HepG2 (cell line): ENCODE measurements at regions not wholly inside any gene's neighbourhood (a gene's known extent, or its start where the extent isn't known, plus 50 kb on each side); places are given as distances from the start of the nearest gene placed in this dataset.

Experiments used
- ATAC-seq: fragments of 200-7000 bp; cut with Tn5 transposase; 3 replicates; pipeline ENCODE4 v1.9.1; 2020; ENCODE audit warnings: mild to moderate bottlenecking, moderate library complexity
- BruUV-seq: library from RNA; stranded (reverse); fragments of 400-500 nt; replicated peaks from 2 replicates; lab custom pipeline; 2021; lab: Mats Ljungman, UMichigan
- CTCF ChIA-PET: fragments of 300-600 bp; formaldehyde crosslinking; extraction: SDS; loops from one replicate; lab custom pipeline; 2021; ENCODE audit warnings: low total read pairs, inconsistent platforms, low intra/inter-chr PET ratio; lab: Yijun Ruan, JAX
- POLR2A ChIA-PET: fragments of 350-600 bp; sonication (Branson Sonifier 250); formaldehyde crosslinking; loops from one replicate; lab custom pipeline; 2020; ENCODE audit warnings: antibody characterized with exemption, inconsistent platforms; lab: Yijun Ruan, JAX
- DNase-seq: peaks from one replicate; pipeline ENCODE4 v3.0.0-alpha.2; 2015; ENCODE audit warnings: low spot score
- FAIRE-seq: peaks from 3 replicates; lab custom pipeline; 2011; peaks lifted over from hg19 to GRCh38; lab: Jason Lieb, UNC
- H2AFZ ChIP-seq: one replicate; pipeline ENCODE4 v1.6.1; 2011; ENCODE audit warnings: low read length, inconsistent platforms
- H3K27ac ChIP-seq: fragments of 300-600 bp; 3 replicates; pipeline ENCODE4 v1.8.0; 2011; ENCODE audit warnings: mixed run types, mild to moderate bottlenecking, mixed read lengths, low read length, inconsistent platforms; ENCODE audit not compliant: insufficient read depth; ENCODE audit errors: extremely low read length
- H3K27me3 ChIP-seq, 2 experiments: fragments of 200-600 bp in 1 of 2; 2 replicates in 1 of 2; 3 replicates in 1 of 2; pipeline versions ENCODE4 v1.6.0 to v1.8.0; 2011; ENCODE audit warnings: low read length in 2 of 2, mild to moderate bottlenecking in 2 of 2, moderate library complexity in 2 of 2, inconsistent platforms in 1 of 2; ENCODE audit not compliant: insufficient read depth in 2 of 2, control insufficient read depth in 1 of 2
- H3K36me3 ChIP-seq, 2 experiments: fragments of 200-600 bp in 1 of 2; replicated peaks in 1 of 2; 2 replicates in 1 of 2; 3 replicates in 1 of 2; pipeline versions ENCODE4 v1.5.1 to v1.8.0; 2011; ENCODE audit warnings: low read length in 2 of 2, inconsistent platforms in 1 of 2; ENCODE audit not compliant: insufficient read depth in 2 of 2, control insufficient read depth in 1 of 2
- H3K4me1 ChIP-seq: 2 replicates; pipeline ENCODE4 v1.5.1; 2012; ENCODE audit warnings: low read length, inconsistent platforms; ENCODE audit not compliant: insufficient read depth
- H3K4me2 ChIP-seq: 2 replicates; pipeline ENCODE4 v1.6.0; 2011; ENCODE audit warnings: low read depth, low read length, inconsistent platforms
- H3K4me3 ChIP-seq, 3 experiments: fragments of 200-600 bp in 1 of 3; sonication (generic), shearing (Covaris generic) in 1 of 3; replicated peaks in 1 of 3; 2 replicates each; pipeline ENCODE4 v1.5.1; 2011 to 2016; ENCODE audit warnings: low read length in 3 of 3, inconsistent platforms in 2 of 3, low read depth in 2 of 3, mild to moderate bottlenecking in 2 of 3, control low read depth in 1 of 3, mixed read lengths in 1 of 3; ENCODE audit not compliant: insufficient read depth in 1 of 3
- H3K79me2 ChIP-seq: one replicate; pipeline ENCODE4 v1.6.1; 2011; ENCODE audit warnings: low read length, inconsistent platforms; ENCODE audit not compliant: insufficient read depth
- H3K9ac ChIP-seq: 2 replicates; pipeline ENCODE4 v1.6.0; 2011; ENCODE audit warnings: mild to moderate bottlenecking, low read depth, low read length, inconsistent platforms; ENCODE audit not compliant: insufficient read depth
- H3K9me3 ChIP-seq: 2 replicates; pipeline ENCODE4 v1.5.1; 2012; ENCODE audit warnings: mild to moderate bottlenecking, low read length
- H4K20me1 ChIP-seq: 2 replicates; pipeline ENCODE4 v1.6.0; 2011; ENCODE audit warnings: inconsistent platforms, mild to moderate bottlenecking, low read length, moderate library complexity; ENCODE audit not compliant: insufficient read depth
- CEBPZ ChIP-seq: IDR thresholded peaks from 2 replicates; pipeline ENCODE4 v1.6.1; 2012; ENCODE audit warnings: low read length, improper control_type of control experiment
- DNMT1 ChIP-seq: sonication (generic); formaldehyde crosslinking; IDR thresholded peaks from 2 replicates; pipeline ENCODE4 v1.5.1; 2020; ENCODE audit warnings: mild to moderate bottlenecking, missing genetic modification reagents
- FOXK2 ChIP-seq: fragments of 450-650 bp; IDR thresholded peaks from 2 replicates; pipeline ENCODE4 v1.6.1; 2016
- GRHL1 ChIP-seq: sonication (generic); formaldehyde crosslinking; conservative IDR thresholded peaks from 2 replicates; pipeline ENCODE4 v1.8.0; 2022; ENCODE audit warnings: missing genetic modification reagents
- GTF3A ChIP-seq: sonication (generic); formaldehyde crosslinking; conservative IDR thresholded peaks from 2 replicates; pipeline ENCODE4 v1.4.0; 2020; ENCODE audit warnings: mild to moderate bottlenecking, missing genetic modification reagents
- HES4 ChIP-seq: sonication (generic); formaldehyde crosslinking; IDR thresholded peaks from 2 replicates; pipeline ENCODE4 v1.9.0; 2021; ENCODE audit warnings: mild to moderate bottlenecking, missing genetic modification reagents, borderline replicate concordance
- HMG20B ChIP-seq: conservative IDR thresholded peaks from 2 replicates; pipeline ENCODE4 v1.6.1; 2016; ENCODE audit warnings: missing genetic modification reagents, missing compliant biosample characterization
- HOXD1 ChIP-seq: sonication (generic); formaldehyde crosslinking; IDR thresholded peaks from 2 replicates; pipeline ENCODE4 v1.5.0; 2020; ENCODE audit warnings: missing genetic modification reagents
- MIER2 ChIP-seq: IDR thresholded peaks from 2 replicates; pipeline ENCODE4 v1.6.1; 2016; ENCODE audit warnings: missing biosample characterization, missing genetic modification reagents
- NCOA5 ChIP-seq: sonication (generic); formaldehyde crosslinking; IDR thresholded peaks from 2 replicates; pipeline ENCODE4 v1.4.0; 2020; ENCODE audit warnings: missing genetic modification reagents
- NKX3-1 ChIP-seq: sonication (generic); formaldehyde crosslinking; IDR thresholded peaks from 2 replicates; pipeline ENCODE4 v1.5.0; 2020; ENCODE audit warnings: missing genetic modification reagents
- PBX2 ChIP-seq: IDR thresholded peaks from 2 replicates; pipeline ENCODE4 v1.6.1; 2016; ENCODE audit warnings: control low read depth
- RBAK ChIP-seq: sonication (generic); formaldehyde crosslinking; IDR thresholded peaks from 2 replicates; pipeline ENCODE4 v1.5.1; 2020; ENCODE audit warnings: mild to moderate bottlenecking, missing genetic modification reagents
- STAG1 ChIP-seq: sonication (generic); formaldehyde crosslinking; IDR thresholded peaks from 2 replicates; pipeline ENCODE4 v1.4.0; 2020; ENCODE audit warnings: missing genetic modification reagents
- ZMYM3 ChIP-seq: sonication (generic); formaldehyde crosslinking; IDR thresholded peaks from 2 replicates; pipeline ENCODE4 v1.5.1; 2020; ENCODE audit warnings: mild to moderate bottlenecking, missing genetic modification reagents
- ZNF362 ChIP-seq: sonication (generic); formaldehyde crosslinking; IDR thresholded peaks from 2 replicates; pipeline ENCODE4 v1.4.0; 2020; ENCODE audit warnings: missing genetic modification reagents, mild to moderate bottlenecking, borderline replicate concordance
- ZNF564 ChIP-seq: sonication (generic); formaldehyde crosslinking; IDR thresholded peaks from 2 replicates; pipeline ENCODE4 v1.8.1; 2023; ENCODE audit warnings: mild to moderate bottlenecking, missing genetic modification reagents
- ZNF615 ChIP-seq: sonication (generic); formaldehyde crosslinking; IDR thresholded peaks from 2 replicates; pipeline ENCODE4 v1.5.0; 2020; ENCODE audit warnings: mild to moderate bottlenecking, missing genetic modification reagents, borderline replicate concordance
- ZNF616 ChIP-seq: sonication (generic); formaldehyde crosslinking; IDR thresholded peaks from 2 replicates; pipeline ENCODE4 v1.5.0; 2020; ENCODE audit warnings: low read depth, mild to moderate bottlenecking, missing genetic modification reagents
- WGBS: methylation state at CpG from one replicate; pipeline ENCODE4 v1.1.6; 2017; ENCODE audit warnings: low lambda C conversion rate; 5-methylcytosine and 5-hydroxymethylcytosine counted together
- in situ Hi-C: cut with HindIII; loops from 2 replicates; pipeline ENCODE4 v1.10.0; 2017; ENCODE audit warnings: low pct_unique_long_range_greater_than_20kb; ENCODE audit not compliant: extremely low pct_ligation_motif_present
- intact Hi-C: fragments of 100-400 bp; cut with micrococcal nuclease; formaldehyde crosslinking; loops from one replicate; pipeline ENCODE4 v1.10.0; 2022; ENCODE audit not compliant: unreplicated experiment

- Histone ChIP-seq H3K4me2 (no peak overlapping the region), H3K9ac (no peak overlapping the region), H3K36me3 (no peaks in the 10 kb centered on the region), H3K27ac (no peak overlapping the region), H2AFZ (no peak overlapping the region), H3K9me3 (no peaks in the 10 kb centered on the region), H3K79me2 (no peaks in the 10 kb centered on the region), H4K20me1 (no peaks in the 10 kb centered on the region; the same call in 1 of the 2 replicates), H3K4me3 (no peak overlapping the region), H3K27me3 (peaks cover 24 to 70% of the 10 kb centered on the region in 2 experiments), H3K4me1 (no peaks in the 10 kb centered on the region)
- no TSS peak for BruUV-seq
- ChIA-PET CTCF (no interaction called here), POLR2A (no interaction called here)
- intact Hi-C loops, result no loop called here
- DNase-seq, result no peak
- no peak for ATAC-seq
- no peak for TF ChIP-seq CEBPZ
- no peak for TF ChIP-seq FOXK2
- no peak for TF ChIP-seq GRHL1
- TF ChIP-seq ZNF615 (CRISPR knock-in tag), result no peak
- TF ChIP-seq STAG1 (CRISPR knock-in tag), result no peak
- TF ChIP-seq RBAK (CRISPR knock-in tag), result no peak
- TF ChIP-seq HOXD1 (CRISPR knock-in tag), result no peak
- TF ChIP-seq ZNF616 (CRISPR knock-in tag), result no peak
- no peak for TF ChIP-seq ZNF362 (CRISPR knock-in tag)
- no peak for TF ChIP-seq NCOA5 (CRISPR knock-in tag)
- TF ChIP-seq MIER2 (CRISPR knock-in tag), result no peak
- TF ChIP-seq DNMT1 (CRISPR knock-in tag), result no peak
- no peak for TF ChIP-seq ZMYM3 (CRISPR knock-in tag)
- TF ChIP-seq GTF3A (CRISPR knock-in tag), result no peak
- TF ChIP-seq HES4 (CRISPR knock-in tag), result no peak
- no peak for TF ChIP-seq HMG20B (CRISPR knock-in tag)
- TF ChIP-seq PBX2 (CRISPR knock-in tag), result no peak
- TF ChIP-seq ZNF564 (CRISPR knock-in tag), result no peak
- TF ChIP-seq NKX3-1 (CRISPR knock-in tag), result no peak
- WGBS, result 14% methylated on average over 9 of the region's 10 CpGs
- in situ Hi-C loops, result no loop called here
- no peak for FAIRE-seq
Observed at GRCh38 chr2:240329116-240329665, 106.3 kb upstream of the GPC1 start.
